BLaER1 treated with 17β-estradiol and CSF1 and Interleukin-3, amounts not matched to agents 10 nM and 100 nM (cell line): ENCODE measurements at regions not wholly inside any gene's neighbourhood (a gene's known extent, or its start where the extent isn't known, plus 50 kb on each side); places are given as distances from the start of the nearest gene placed in this dataset.
A peak's percentile ranks its signal among the peaks of the same experiment; 100 is the strongest.

Experiments
- H3K27ac ChIP-seq, 11 experiments: shearing (Covaris generic); formaldehyde crosslinking; 2 replicates each; pipeline ENCODE4 v1.8.1; 2022
- H3K27me3 ChIP-seq, 11 experiments: shearing (Covaris generic); formaldehyde crosslinking; 2 replicates each; pipeline ENCODE4 v1.8.1; 2022
- H3K36me3 ChIP-seq, 11 experiments: shearing (Covaris generic); formaldehyde crosslinking; 2 replicates each; pipeline ENCODE4 v1.8.1; 2022
- H3K4me1 ChIP-seq, 10 experiments: shearing (Covaris generic); formaldehyde crosslinking; 2 replicates each; pipeline ENCODE4 v1.8.1; 2022
- H3K4me2 ChIP-seq, 11 experiments: shearing (Covaris generic); formaldehyde crosslinking; 2 replicates each; pipeline ENCODE4 v1.8.1; 2022
- H3K4me3 ChIP-seq, 10 experiments: shearing (Covaris generic); formaldehyde crosslinking; 2 replicates each; pipeline ENCODE4 v1.8.1; 2022
- H3K9ac ChIP-seq, 11 experiments: shearing (Covaris generic); formaldehyde crosslinking; 2 replicates each; pipeline ENCODE4 v1.8.1; 2022
- H3K9me3 ChIP-seq, 11 experiments: shearing (Covaris generic); formaldehyde crosslinking; replicated peaks in 1 of 11; 2 replicates each; pipeline ENCODE4 v1.8.1; 2022
- H4K20me1 ChIP-seq, 11 experiments: shearing (Covaris generic); formaldehyde crosslinking; 2 replicates each; pipeline ENCODE4 v1.8.1; 2022
- Cebpa-rat ChIP-seq, 11 experiments: shearing (Covaris generic); IDR thresholded peaks; 2 replicates each; pipeline ENCODE4 v1.8.1; 2022

- Histone ChIP-seq H3K4me2 (no peak overlapping the region), H3K9ac (no peak overlapping the region), H3K4me3 (no peak overlapping the region), H3K4me1 (peaks cover 0 to 13% (median 10%) of the 10 kb centered on the region in 10 experiments; a peak in 12 of 20 replicates), H3K27ac (no peak overlapping the region), H3K27me3 (no peaks in the 10 kb centered on the region), H4K20me1 (no peaks in the 10 kb centered on the region), H3K9me3 (peaks cover 0 to 11% (median 0%) of the 10 kb centered on the region in 11 experiments; a peak in 2 of 22 replicates), H3K36me3 (no peaks in the 10 kb centered on the region)
- no peak for TF ChIP-seq Cebpa-rat (IDR thresholded peaks at IDR 0.05)
Observed at GRCh38 chr5:88380332-88380731, 111.7 kb upstream of the TMEM161B start.

GRCh38 chr5:88377705-88378656 is 109.3 kb upstream of the TMEM161B start:
- Histone ChIP-seq H4K20me1 (no peaks in the 10 kb centered on the region), H3K4me1 (peaks cover 8 to 21% (median 14%) of the 10 kb centered on the region in 10 experiments; a peak in 18 of 20 replicates), H3K4me2 (peak overlapping the region in 7 of 11 experiments; percentile 7 to 59 (median 44); a peak in 15 of 22 replicates), H3K9me3 (peaks cover 0 to 11% (median 0%) of the 10 kb centered on the region in 11 experiments; a peak in 2 of 22 replicates), H3K36me3 (no peaks in the 10 kb centered on the region), H3K4me3 (no peak overlapping the region), H3K27ac (no peak overlapping the region), H3K27me3 (no peaks in the 10 kb centered on the region), H3K9ac (no peak overlapping the region)
- no peak for TF ChIP-seq Cebpa-rat (IDR thresholded peaks at IDR 0.05)

GRCh38 chr5:88377240-88377639 is 108.6 kb upstream of the TMEM161B start:
- Histone ChIP-seq H3K27me3 (no peaks in the 10 kb centered on the region), H3K4me3 (no peak overlapping the region), H3K4me2 (no peak overlapping the region; a peak in 2 of 22 replicates), H3K27ac (no peak overlapping the region), H3K4me1 (peaks cover 8 to 21% (median 14%) of the 10 kb centered on the region in 10 experiments; a peak in 18 of 20 replicates), H3K9ac (no peak overlapping the region), H3K9me3 (peaks cover 0 to 11% (median 0%) of the 10 kb centered on the region in 11 experiments; a peak in 2 of 22 replicates), H3K36me3 (no peaks in the 10 kb centered on the region), H4K20me1 (no peaks in the 10 kb centered on the region)
- no peak for TF ChIP-seq Cebpa-rat (IDR thresholded peaks at IDR 0.05)

DNA sequence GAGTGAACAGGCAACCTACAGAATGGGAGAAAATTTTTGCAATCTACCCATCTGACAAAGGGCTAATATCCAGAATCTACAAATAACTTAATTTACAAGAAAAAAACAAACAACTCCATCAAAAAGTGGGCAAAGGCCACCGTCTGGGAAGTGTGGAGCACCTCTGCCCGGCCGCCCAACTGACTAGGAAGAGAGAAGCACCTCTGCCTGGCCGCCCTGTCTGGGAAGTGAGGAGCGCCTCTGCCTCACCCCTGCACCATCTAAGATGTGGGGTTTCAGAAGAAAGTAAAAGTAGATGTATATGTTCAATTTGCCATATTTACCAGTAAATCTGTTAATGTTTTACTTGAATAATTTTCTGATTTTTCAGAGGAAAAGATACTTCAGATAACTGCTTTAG is 108.1 kb upstream of the TMEM161B start:
- peaks cover 8 to 21% (median 14%) of the 10 kb centered on the region in 10 experiments; a peak in 18 of 20 replicates for H3K4me1 ChIP-seq
- no peak overlapping the region for H3K9ac ChIP-seq
- H3K36me3 ChIP-seq = no peaks in the 10 kb centered on the region
- H3K27ac ChIP-seq = no peak overlapping the region
- H3K27me3 ChIP-seq = no peaks in the 10 kb centered on the region
- H3K9me3 ChIP-seq = peaks cover 0 to 11% (median 0%) of the 10 kb centered on the region in 11 experiments; a peak in 2 of 22 replicates
- no peak overlapping the region for H3K4me2 ChIP-seq
- no peak overlapping the region for H3K4me3 ChIP-seq
- no peak for TF ChIP-seq Cebpa-rat (IDR thresholded peaks at IDR 0.05)
- H4K20me1 ChIP-seq = no peaks in the 10 kb centered on the region

- H4K20me1 ChIP-seq = no peaks in the 10 kb centered on the region
- H3K27ac ChIP-seq = peak overlapping the region in 3 of 11 experiments; percentile 11 to 34 (median 27); a peak in 3 of 22 replicates
- no peaks in the 10 kb centered on the region for H3K27me3 ChIP-seq
- no peak for TF ChIP-seq Cebpa-rat (IDR thresholded peaks at IDR 0.05)
- no peak overlapping the region for H3K9ac ChIP-seq
- no peaks in the 10 kb centered on the region; a peak in 1 of 22 replicates for H3K9me3 ChIP-seq
- peak overlapping the region in 8 of 11 experiments; percentile 2 to 52 (median 10); a peak in 7 of 22 replicates for H3K4me2 ChIP-seq
- peaks cover 8 to 21% (median 14%) of the 10 kb centered on the region in 10 experiments; a peak in 18 of 20 replicates for H3K4me1 ChIP-seq
- no peaks in the 10 kb centered on the region for H3K36me3 ChIP-seq
- H3K4me3 ChIP-seq = no peak overlapping the region
Observed at GRCh38 chr5:88374391-88374790, 105.7 kb upstream of the TMEM161B start.

GRCh38 chr5:88370824-88371223 is 102.2 kb upstream of the TMEM161B start:
- peaks cover 0 to 13% (median 7%) of the 10 kb centered on the region in 10 experiments; a peak in 11 of 20 replicates for H3K4me1 ChIP-seq
- no peaks in the 10 kb centered on the region for H3K36me3 ChIP-seq
- no peak overlapping the region for H3K4me3 ChIP-seq
- no peak overlapping the region for H3K4me2 ChIP-seq
- no peak for TF ChIP-seq Cebpa-rat (IDR thresholded peaks at IDR 0.05)
- no peaks in the 10 kb centered on the region for H3K27me3 ChIP-seq
- no peak overlapping the region for H3K27ac ChIP-seq
- no peaks in the 10 kb centered on the region; a peak in 1 of 22 replicates for H3K9me3 ChIP-seq
- no peak overlapping the region for H3K9ac ChIP-seq
- H4K20me1 ChIP-seq = no peaks in the 10 kb centered on the region

DNA sequence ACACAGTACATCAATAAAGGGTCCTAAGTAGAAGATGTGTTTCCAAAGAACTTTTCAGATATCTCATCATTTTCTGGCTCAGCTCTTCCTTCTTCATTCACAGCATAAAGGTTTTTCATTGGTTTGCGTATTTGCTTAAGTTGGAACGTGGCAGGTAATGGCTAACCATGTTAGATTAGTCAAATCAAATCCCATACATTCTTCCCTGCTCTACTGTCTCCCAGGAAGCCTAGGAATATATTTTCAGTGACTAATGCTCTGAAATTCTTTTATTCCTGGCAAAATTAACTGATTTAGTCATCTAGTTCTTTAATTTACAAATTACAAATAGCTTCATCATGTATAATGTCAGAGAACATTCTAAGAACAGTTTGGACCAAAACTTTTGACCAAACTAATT is 99.6 kb upstream of the TMEM161B start:
- Histone ChIP-seq H3K36me3 (no peaks in the 10 kb centered on the region), H3K4me2 (no peak overlapping the region), H3K9me3 (no peaks in the 10 kb centered on the region), H3K27ac (no peak overlapping the region), H3K4me1 (no peaks in the 10 kb centered on the region), H3K9ac (no peak overlapping the region), H3K27me3 (no peaks in the 10 kb centered on the region), H3K4me3 (no peak overlapping the region), H4K20me1 (no peaks in the 10 kb centered on the region)
- no peak for TF ChIP-seq Cebpa-rat (IDR thresholded peaks at IDR 0.05)

- no peak overlapping the region for H3K4me3 ChIP-seq
- H3K9me3 ChIP-seq = no peaks in the 10 kb centered on the region
- no peaks in the 10 kb centered on the region for H3K27me3 ChIP-seq
- TF ChIP-seq Cebpa-rat (IDR thresholded peaks at IDR 0.05) = no peak
- H3K4me1 ChIP-seq = no peaks in the 10 kb centered on the region
- H3K36me3 ChIP-seq = no peaks in the 10 kb centered on the region
- H3K9ac ChIP-seq = no peak overlapping the region
- H3K27ac ChIP-seq = no peak overlapping the region
- H3K4me2 ChIP-seq = no peak overlapping the region
- no peaks in the 10 kb centered on the region for H4K20me1 ChIP-seq
Observed at GRCh38 chr5:88364991-88365390, 96.3 kb upstream of the TMEM161B start.

GRCh38 chr5:88355490-88356050 is 86.9 kb upstream of the TMEM161B start:
- no peaks in the 10 kb centered on the region for H3K27me3 ChIP-seq
- no peaks in the 10 kb centered on the region for H4K20me1 ChIP-seq
- no peaks in the 10 kb centered on the region for H3K4me1 ChIP-seq
- no peak overlapping the region for H3K27ac ChIP-seq
- H3K4me2 ChIP-seq = no peak overlapping the region
- TF ChIP-seq Cebpa-rat (IDR thresholded peaks at IDR 0.05) = no peak
- H3K9me3 ChIP-seq = peaks cover 0 to 3% (median 0%) of the 10 kb centered on the region in 11 experiments; a peak in 2 of 22 replicates
- no peak overlapping the region for H3K9ac ChIP-seq
- no peak overlapping the region for H3K4me3 ChIP-seq
- H3K36me3 ChIP-seq = no peaks in the 10 kb centered on the region
